DOHH2 (cell line): ENCODE measurements at regions not wholly inside any gene's neighbourhood (a gene's known extent, or its start where the extent isn't known, plus 50 kb on each side); places are given as distances from the start of the nearest gene placed in this dataset.

Source experiments
- CTCF ChIP-seq: fragments of 200-600 bp; sonication (generic); IDR thresholded peaks from one replicate; pipeline ENCODE4 v1.5.1; 2014; ENCODE audit warnings: antibody characterized with exemption, mild to moderate bottlenecking, low read depth, low read length; ENCODE audit not compliant: poor library complexity, severe bottlenecking
- EZH2phosphoT487 ChIP-seq: fragments of 200-600 bp; sonication (generic); IDR thresholded peaks from 2 replicates; pipeline ENCODE4 v1.6.1; 2017; ENCODE audit warnings: borderline replicate concordance, mild to moderate bottlenecking, antibody characterized with exemption, low read length, moderate library complexity, mixed read lengths

DNA sequence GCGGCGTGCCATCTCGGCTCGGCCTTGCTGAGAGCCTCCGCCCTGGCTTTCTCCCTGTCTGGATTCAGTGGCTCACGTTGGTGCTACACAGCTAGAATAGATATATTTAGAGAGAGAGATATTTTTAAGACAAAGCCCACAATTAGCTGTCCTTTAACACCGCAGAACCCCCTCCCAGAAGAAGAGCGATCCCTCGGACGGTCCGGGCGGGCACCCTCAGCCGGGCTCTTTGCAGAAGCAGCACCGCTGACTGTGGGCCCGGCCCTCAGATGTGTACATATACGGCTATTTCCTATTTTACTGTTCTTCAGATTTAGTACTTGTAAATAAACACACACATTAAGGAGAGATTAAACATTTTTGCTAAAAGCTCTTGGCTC lies 54.1 kb downstream of the PLXNA1 start:
- TF ChIP-seq CTCF, result no peak
- no peak for TF ChIP-seq EZH2phosphoT487
